Skeletal muscle tissue (tissue), 3 donors: ENCODE measurements at regions not wholly inside any gene's neighbourhood (a gene's known extent, or its start where the extent isn't known, plus 50 kb on each side); places are given as distances from the start of the nearest gene placed in this dataset.
A peak's percentile ranks its signal among the peaks of the same experiment; 100 is the strongest.

ENCODE experiments used
- H3K27ac ChIP-seq: one replicate; pipeline ENCODE4 v1.7.0; 2013; ENCODE audit warnings: mild to moderate bottlenecking, low read depth, low read length, inconsistent platforms
- H3K27me3 ChIP-seq, 3 donors: one replicate each; pipeline ENCODE4 v1.7.0; 2013; ENCODE audit warnings: low read length in 3 of 3; ENCODE audit not compliant: control insufficient read depth in 3 of 3, insufficient read depth in 3 of 3
- H3K36me3 ChIP-seq, 3 donors: one replicate each; pipeline ENCODE4 v1.7.0; 2013; ENCODE audit warnings: low read length in 3 of 3; ENCODE audit not compliant: control insufficient read depth in 3 of 3, insufficient read depth in 3 of 3
- H3K4me1 ChIP-seq, 3 donors: one replicate each; pipeline ENCODE4 v1.7.0; 2013; ENCODE audit warnings: low read length in 3 of 3, mild to moderate bottlenecking in 3 of 3; ENCODE audit not compliant: control insufficient read depth in 3 of 3, insufficient read depth in 3 of 3
- H3K4me3 ChIP-seq, 3 donors: one replicate each; pipeline ENCODE4 v1.7.0; 2013; ENCODE audit warnings: low read length in 3 of 3
- H3K9ac ChIP-seq, 3 donors: one replicate each; pipeline ENCODE4 v1.7.0; 2013; ENCODE audit warnings: low read length in 3 of 3, mild to moderate bottlenecking in 3 of 3, moderate library complexity in 2 of 3, low read depth in 1 of 3
- H3K9me3 ChIP-seq, 3 donors: one replicate each; pipeline ENCODE4 v1.7.0; 2013; ENCODE audit warnings: low read length in 3 of 3; ENCODE audit not compliant: control insufficient read depth in 3 of 3
- donor health status: Osteomylitis.

DNA sequence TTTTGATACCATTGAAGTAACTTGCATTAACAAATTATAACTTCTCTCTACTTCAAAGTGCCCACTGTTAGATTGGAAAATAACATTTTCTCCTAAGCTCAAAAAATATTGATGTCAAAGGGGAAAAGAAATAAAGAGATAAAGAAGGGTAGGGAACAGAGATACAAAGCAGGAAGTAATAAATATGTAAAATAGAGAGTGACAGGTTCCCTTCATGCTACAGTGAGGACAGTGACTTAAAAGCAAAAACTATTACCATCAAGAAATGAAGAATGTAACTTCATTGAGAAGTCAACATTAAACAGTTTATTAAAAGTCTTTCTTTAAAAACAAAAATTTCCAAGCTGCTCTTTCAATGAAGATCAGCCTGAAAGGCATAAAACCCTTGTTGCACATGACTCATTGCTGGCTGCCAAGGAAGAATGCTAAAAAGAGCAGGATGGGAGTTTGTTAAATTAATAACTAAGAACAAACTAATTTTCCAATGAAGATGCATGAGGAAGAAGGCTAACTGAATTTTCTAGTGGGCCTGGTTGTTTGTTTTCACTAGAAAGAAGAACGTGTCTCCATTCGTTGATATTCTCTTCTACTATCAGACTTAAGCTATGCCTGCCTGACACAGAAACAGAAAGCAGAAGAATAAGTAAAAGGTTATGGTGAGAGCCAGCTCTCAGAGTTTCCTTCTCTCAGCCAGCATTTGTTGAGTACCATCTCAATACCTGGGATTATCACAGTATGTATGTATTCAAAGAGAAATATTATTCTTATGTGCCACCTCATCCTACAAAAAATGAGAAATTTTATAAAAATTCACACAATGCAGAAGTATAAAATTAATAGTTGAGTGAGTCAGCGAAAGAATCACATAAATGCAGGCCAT, 197.8 kb upstream of the NREP start:
- H3K9ac ChIP-seq = no peak overlapping the region

DNA sequence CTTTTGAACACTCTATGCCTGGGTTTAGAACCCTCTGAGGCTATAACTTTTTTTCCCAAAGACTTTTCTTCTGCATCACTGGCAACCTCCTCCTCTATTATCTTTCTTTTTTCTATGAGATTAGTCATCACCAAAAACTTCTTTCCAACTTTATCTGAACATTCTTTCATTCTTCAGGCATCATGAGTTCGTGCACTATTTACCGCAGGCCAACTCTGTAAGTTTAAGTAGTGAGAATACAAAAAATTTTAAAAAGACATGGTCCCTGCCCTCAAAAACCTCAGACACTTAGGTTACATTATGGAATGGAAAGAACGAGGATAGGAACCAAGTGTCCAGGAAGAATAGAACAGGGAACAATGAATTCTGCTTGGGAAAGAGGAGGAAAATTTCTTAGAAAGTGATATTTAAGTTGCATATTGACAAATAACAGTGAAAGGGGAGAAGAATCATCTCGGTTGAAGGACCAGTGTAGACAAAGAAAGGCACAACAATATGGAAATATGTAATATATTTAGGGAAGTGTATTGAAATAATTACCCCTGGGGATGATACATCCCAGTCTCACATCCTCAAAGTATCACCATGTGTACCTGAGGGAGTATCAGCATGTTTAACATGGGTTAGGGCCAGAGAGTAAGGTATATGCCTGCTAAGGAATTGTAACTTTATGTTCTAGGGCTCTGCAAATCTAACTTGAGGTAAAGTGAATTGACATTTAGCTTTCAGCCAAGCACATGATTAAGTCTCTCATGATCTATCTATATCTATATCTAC, 196.5 kb upstream of the NREP start:
- H3K9ac ChIP-seq = no peak overlapping the region

More for the DNA sequence above, 197.8 kb upstream of the NREP start:
- no peak overlapping the region for H3K27ac ChIP-seq
- no peaks in the 10 kb centered on the region for H3K9me3 ChIP-seq
- H3K36me3 ChIP-seq = no peaks in the 10 kb centered on the region
- H3K27me3 ChIP-seq = no peaks in the 10 kb centered on the region
- H3K4me1 ChIP-seq = no peaks in the 10 kb centered on the region
- H3K4me3 ChIP-seq = no peak overlapping the region

DNA sequence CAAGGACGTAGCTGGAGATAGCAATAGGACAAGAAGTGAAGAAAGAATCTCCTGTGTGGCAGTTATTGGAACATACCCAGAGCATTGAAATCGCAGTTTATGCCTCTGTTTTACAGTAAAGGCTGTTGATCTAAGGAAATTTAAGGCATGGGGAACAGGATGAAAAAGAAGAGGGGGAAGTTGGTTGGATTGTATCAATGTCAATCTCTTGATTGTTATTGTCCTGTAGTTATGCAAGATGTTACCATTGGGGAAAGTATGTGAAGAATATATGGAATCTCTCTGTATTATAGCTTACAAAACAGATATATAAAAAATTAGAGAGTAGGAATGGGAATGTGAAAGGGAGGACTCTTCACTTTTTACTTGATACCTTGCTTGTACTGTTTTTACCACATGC, 195.6 kb upstream of the NREP start:
- Histone ChIP-seq H3K27ac (no peak overlapping the region), H3K9ac (no peak overlapping the region), H3K4me1 (no peaks in the 10 kb centered on the region), H3K27me3 (no peaks in the 10 kb centered on the region), H3K9me3 (no peaks in the 10 kb centered on the region), H3K36me3 (no peaks in the 10 kb centered on the region), H3K4me3 (no peak overlapping the region)

More for the DNA sequence above, 196.5 kb upstream of the NREP start:
- Histone ChIP-seq H3K36me3 (no peaks in the 10 kb centered on the region), H3K27ac (no peak overlapping the region), H3K9me3 (no peaks in the 10 kb centered on the region), H3K4me3 (no peak overlapping the region), H3K4me1 (no peaks in the 10 kb centered on the region), H3K27me3 (no peaks in the 10 kb centered on the region)

DNA sequence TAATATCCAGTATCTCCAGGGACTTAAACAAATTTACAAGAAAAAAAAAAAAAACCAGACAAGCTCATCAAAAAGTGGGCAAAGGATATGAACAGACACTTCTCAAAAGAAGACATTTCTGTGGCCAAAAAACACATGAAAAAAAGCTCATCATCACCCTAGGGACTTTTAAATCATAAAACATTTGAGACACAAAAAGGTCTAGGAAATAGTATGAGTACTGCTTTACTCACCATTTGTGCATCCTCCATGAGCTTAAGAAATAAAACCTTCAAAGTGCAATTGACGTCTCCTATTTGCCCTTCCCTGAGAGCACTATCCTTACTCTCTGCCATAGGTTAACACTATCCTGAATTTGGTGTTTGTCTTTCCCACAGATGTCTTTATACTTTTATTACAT, 193.7 kb upstream of the NREP start:
- Histone ChIP-seq H3K4me1 (no peaks in the 10 kb centered on the region), H3K27me3 (no peaks in the 10 kb centered on the region), H3K4me3 (no peak overlapping the region), H3K36me3 (no peaks in the 10 kb centered on the region), H3K27ac (no peak overlapping the region), H3K9ac (no peak overlapping the region), H3K9me3 (no peaks in the 10 kb centered on the region)

DNA sequence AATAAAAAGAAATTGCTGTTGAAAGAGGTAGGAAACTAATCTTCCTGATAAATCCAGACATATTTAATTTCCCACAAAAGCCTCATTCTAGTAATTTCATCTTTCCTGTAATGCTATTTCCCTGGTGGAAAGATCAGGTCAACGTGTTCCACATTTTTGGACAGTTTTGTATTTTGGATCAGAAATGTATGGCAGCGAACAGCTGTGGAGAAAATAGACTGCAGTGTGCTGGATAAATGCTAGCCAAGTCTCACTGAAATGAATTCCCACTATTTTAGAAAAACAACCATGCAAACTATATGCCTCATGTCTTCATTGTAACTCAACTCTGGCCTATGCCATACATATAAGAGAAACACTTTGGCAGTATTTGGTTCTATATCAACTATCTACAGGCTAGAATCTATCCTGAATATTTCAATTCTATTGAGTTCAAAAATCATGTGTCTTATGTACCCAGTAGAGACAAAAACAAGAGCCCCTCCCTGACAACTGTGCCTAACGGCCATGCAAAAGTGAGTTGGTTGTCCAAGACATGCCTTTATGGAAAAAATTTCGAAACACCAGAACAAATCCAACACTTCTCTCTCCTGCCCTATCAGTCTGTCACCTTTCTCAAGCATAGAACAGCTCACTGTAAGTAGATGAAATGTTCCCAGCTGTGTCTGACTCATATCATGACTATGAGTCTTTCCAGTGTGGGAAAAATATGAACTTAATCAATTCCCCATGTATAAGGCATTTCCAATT, 191.3 kb upstream of the NREP start:
- H3K27ac ChIP-seq = peak overlapping the region; percentile 27

DNA sequence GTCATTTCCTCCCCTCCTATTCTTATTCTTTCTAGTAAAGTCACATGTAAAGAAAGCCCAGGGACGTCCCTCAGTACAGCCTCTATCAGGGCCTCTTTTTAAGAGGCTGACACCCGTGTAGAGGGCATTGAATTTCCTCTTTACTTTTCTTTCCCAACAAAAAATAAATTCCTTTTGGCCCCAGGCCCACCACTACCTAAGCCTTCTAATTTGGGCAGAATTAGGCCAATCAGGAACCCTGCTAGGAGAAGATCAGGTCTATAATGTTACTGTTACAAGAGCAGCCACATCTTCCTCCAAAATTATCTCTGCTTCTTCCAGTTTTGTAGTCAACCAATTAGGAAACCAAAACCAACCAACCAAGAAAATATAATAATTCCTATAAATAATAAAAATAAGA, 189.6 kb upstream of the NREP start:
- Histone ChIP-seq H3K27me3 (no peaks in the 10 kb centered on the region), H3K9ac (no peak overlapping the region), H3K9me3 (no peaks in the 10 kb centered on the region), H3K4me3 (no peak overlapping the region), H3K4me1 (no peaks in the 10 kb centered on the region), H3K27ac (no peak overlapping the region), H3K36me3 (no peaks in the 10 kb centered on the region)

More for the DNA sequence above, 191.3 kb upstream of the NREP start:
- no peaks in the 10 kb centered on the region for H3K4me1 ChIP-seq
- no peak overlapping the region for H3K9ac ChIP-seq
- H3K36me3 ChIP-seq = no peaks in the 10 kb centered on the region
- no peaks in the 10 kb centered on the region for H3K9me3 ChIP-seq
- H3K27me3 ChIP-seq = no peaks in the 10 kb centered on the region
- no peak overlapping the region for H3K4me3 ChIP-seq

DNA sequence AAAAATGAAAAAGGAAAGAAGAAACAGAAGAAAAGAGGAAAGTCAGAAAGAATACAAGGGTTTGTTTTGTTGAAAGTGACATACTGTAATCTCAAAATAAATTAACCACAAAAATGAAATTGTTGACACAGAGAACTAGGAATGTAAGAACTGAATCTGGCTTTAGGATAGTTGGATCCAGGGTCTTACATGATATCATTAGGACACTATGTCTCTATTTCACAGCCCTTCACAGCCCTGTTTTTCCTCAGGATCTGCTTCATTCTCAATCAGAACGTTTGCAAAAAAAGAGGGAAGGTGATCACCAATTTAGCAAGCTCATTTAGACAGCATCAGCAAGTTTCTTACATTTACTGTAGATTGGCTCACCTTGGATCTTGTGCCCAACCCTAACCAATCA, 188.5 kb upstream of the NREP start:
- H3K4me1 ChIP-seq = no peaks in the 10 kb centered on the region
- H3K27ac ChIP-seq = no peak overlapping the region
- H3K4me3 ChIP-seq = no peak overlapping the region
- no peaks in the 10 kb centered on the region for H3K9me3 ChIP-seq
- no peaks in the 10 kb centered on the region for H3K36me3 ChIP-seq
- H3K27me3 ChIP-seq = no peaks in the 10 kb centered on the region
- H3K9ac ChIP-seq = no peak overlapping the region

DNA sequence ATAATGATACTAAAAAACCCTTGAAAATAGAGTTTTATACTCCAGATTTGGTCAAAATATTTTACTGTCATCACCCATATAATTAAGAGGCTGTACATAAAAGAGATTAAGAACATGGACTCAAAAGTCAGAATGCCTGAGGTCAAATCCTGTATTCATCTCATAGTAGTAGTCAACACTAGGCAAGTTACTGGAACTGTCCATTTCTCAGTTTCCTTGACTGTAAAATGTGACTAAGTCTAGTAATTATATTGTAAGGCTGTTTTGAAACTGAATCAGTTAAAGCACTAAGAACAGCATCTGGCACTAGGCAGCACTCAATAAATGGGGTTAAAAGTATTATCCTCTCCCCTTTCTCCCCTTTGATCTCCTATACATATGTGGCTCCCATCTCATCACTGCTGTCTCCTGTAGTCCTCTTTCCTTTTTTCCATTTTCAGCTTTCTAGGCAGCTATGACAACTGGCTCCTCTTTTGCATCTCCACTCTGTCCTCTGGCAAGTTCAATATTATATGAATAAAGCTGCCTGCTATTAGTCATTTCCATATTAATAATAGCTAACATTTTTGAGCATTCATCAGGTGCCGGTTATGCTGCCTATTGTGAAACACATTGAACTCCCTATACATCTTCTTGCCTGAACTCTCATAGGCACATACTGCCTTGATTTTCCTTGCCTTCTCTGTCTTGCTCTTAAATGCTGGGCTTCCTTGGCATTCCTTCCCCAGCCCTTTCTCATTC, 185.8 kb upstream of the NREP start:
- Histone ChIP-seq H3K27ac (no peak overlapping the region), H3K9me3 (no peaks in the 10 kb centered on the region), H3K27me3 (no peaks in the 10 kb centered on the region), H3K4me3 (no peak overlapping the region), H3K4me1 (no peaks in the 10 kb centered on the region), H3K9ac (no peak overlapping the region), H3K36me3 (no peaks in the 10 kb centered on the region)

DNA sequence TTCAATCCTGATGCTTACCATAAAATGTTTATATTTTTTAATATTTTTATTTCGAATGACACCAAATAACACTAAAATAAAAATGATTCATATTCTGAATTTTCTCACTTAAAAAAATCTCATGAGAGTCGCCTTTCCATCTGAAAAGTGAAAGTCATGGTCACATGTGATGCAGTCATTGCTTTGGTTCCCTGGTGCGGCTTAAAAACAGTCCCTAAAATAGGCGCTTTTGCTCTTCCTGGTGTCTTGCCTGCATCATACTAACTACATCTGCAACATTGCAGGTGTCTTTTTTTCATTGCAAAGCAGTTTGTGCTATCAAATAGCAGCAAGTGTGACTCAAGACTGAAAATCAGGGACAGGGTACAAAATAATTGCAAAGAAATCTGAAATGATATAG, 185.2 kb upstream of the NREP start:
- Histone ChIP-seq H3K36me3 (no peaks in the 10 kb centered on the region), H3K9ac (no peak overlapping the region), H3K27ac (no peak overlapping the region), H3K9me3 (no peaks in the 10 kb centered on the region), H3K4me3 (no peak overlapping the region), H3K4me1 (no peaks in the 10 kb centered on the region), H3K27me3 (no peaks in the 10 kb centered on the region)
